SK-N-SH (cell line): ENCODE measurements at regions not wholly inside any gene's neighbourhood (a gene's known extent, or its start where the extent isn't known, plus 50 kb on each side); places are given as distances from the start of the nearest gene placed in this dataset.

Source experiments
- CHD2 ChIP-seq: fragments of 150-350 bp; IDR thresholded peaks from 2 replicates; pipeline ENCODE4 v1.6.1; 2018; ENCODE audit warnings: low read length; ENCODE audit not compliant: partially characterized antibody
- CTCF ChIP-seq: fragments of 200-600 bp; sonication (generic); IDR thresholded peaks from 2 replicates; pipeline ENCODE4 v1.6.1; 2017; ENCODE audit warnings: antibody characterized with exemption, mild to moderate bottlenecking, moderate library complexity
- MAX ChIP-seq: IDR thresholded peaks from 2 replicates; pipeline ENCODE4 v1.4.0; 2012; ENCODE audit warnings: low read depth
- REST ChIP-seq: IDR thresholded peaks from 2 replicates; pipeline ENCODE4 v1.6.1; 2012; ENCODE audit warnings: mild to moderate bottlenecking, low read depth, low read length, moderate library complexity
- RFX5 ChIP-seq: IDR thresholded peaks from 2 replicates; pipeline ENCODE4 v1.6.1; 2012; ENCODE audit warnings: mild to moderate bottlenecking, improper control_type of control experiment, low read length
- TAF1 ChIP-seq: IDR thresholded peaks from 2 replicates; pipeline ENCODE4 v1.6.1; 2012; ENCODE audit warnings: low read depth, mild to moderate bottlenecking, low read length, moderate library complexity, borderline replicate concordance

GRCh38 chr1:47651311-47652089 lies 213.7 kb downstream of the FOXD2 start:
- TF ChIP-seq CTCF (no peak), CHD2 (no peak), RFX5 (no peak), REST (no peak), TAF1 (no peak), MAX (no peak)
